ENCODE measurements at regions not wholly inside any gene's neighbourhood (a gene's known extent, or its start where the extent isn't known, plus 50 kb on each side); places are given as distances from the start of the nearest gene placed in this dataset.

DNA sequence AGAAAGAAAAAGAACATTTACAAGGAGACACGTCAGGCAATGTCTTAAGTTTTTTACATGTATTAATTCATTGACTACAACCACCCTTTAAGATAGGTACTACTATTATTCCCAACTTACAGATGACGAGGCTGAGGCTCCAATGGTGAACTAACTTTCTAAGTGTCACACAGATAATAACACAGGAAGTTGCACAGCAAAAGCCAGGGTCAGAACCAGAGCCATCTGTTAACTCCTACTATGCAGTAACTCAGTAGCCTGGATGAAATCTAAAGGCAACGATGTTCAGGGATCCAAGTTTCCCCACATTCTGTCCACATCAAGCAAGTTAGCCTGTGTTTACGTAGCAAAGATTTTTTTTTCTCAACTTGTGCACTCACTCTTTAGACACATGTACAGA is 371.7 kb downstream of the PTPRC start:
- Histone ChIP-seq H3K9me2 (ENCODE audit: insufficient read depth, low read length) (no peaks in the 10 kb centered on the region), H3K9me3 (ENCODE audit: low read length) (no peaks in the 10 kb centered on the region), H3K27me3 (ENCODE audit: insufficient read depth, low read depth, low read length) (no peaks in the 10 kb centered on the region), H3F3A (ENCODE audit: insufficient read depth, low read length, poor library complexity, severe bottlenecking) (no peaks in the 10 kb centered on the region), H3K4me2 (ENCODE audit: low read length) (no peak overlapping the region), H4K20me1 (ENCODE audit: insufficient read depth) (no peaks in the 10 kb centered on the region), H3K4me3 (ENCODE audit: low read length) (no peak overlapping the region), H3K79me2 (replicated peaks; ENCODE audit: insufficient read depth, low read length) (no peaks in the 10 kb centered on the region), H3K36me3 (ENCODE audit: insufficient read depth, low read length) (no peaks in the 10 kb centered on the region), H2AFZ (ENCODE audit: low read depth, low read length) (no peak overlapping the region), H3K9ac (ENCODE audit: low read length) (no peak overlapping the region), H3K27ac (ENCODE audit: low read length) (no peak overlapping the region)
- no peak for TF ChIP-seq EP300 (conservative IDR thresholded peaks at IDR 0.05; ENCODE audit: poor library complexity, severe bottlenecking)
- no peak for TF ChIP-seq RAD21 (conservative IDR thresholded peaks at IDR 0.05)
- TF ChIP-seq, protein P1, sequence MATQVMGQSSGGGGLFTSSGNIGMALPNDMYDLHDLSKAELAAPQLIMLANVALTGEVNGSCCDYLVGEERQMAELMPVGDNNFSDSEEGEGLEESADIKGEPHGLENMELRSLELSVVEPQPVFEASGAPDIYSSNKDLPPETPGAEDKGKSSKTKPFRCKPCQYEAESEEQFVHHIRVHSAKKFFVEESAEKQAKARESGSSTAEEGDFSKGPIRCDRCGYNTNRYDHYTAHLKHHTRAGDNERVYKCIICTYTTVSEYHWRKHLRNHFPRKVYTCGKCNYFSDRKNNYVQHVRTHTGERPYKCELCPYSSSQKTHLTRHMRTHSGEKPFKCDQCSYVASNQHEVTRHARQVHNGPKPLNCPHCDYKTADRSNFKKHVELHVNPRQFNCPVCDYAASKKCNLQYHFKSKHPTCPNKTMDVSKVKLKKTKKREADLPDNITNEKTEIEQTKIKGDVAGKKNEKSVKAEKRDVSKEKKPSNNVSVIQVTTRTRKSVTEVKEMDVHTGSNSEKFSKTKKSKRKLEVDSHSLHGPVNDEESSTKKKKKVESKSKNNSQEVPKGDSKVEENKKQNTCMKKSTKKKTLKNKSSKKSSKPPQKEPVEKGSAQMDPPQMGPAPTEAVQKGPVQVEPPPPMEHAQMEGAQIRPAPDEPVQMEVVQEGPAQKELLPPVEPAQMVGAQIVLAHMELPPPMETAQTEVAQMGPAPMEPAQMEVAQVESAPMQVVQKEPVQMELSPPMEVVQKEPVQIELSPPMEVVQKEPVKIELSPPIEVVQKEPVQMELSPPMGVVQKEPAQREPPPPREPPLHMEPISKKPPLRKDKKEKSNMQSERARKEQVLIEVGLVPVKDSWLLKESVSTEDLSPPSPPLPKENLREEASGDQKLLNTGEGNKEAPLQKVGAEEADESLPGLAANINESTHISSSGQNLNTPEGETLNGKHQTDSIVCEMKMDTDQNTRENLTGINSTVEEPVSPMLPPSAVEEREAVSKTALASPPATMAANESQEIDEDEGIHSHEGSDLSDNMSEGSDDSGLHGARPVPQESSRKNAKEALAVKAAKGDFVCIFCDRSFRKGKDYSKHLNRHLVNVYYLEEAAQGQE (IDR thresholded peaks at IDR 0.05; ENCODE audit: borderline replicate concordance): no peak
- TF ChIP-seq MXI1 (conservative IDR thresholded peaks at IDR 0.05; ENCODE audit: poor library complexity, severe bottlenecking): no peak
- no peak for TF ChIP-seq TAF1 (IDR thresholded peaks at IDR 0.05; ENCODE audit: low read depth)
- TF ChIP-seq, protein P2, sequence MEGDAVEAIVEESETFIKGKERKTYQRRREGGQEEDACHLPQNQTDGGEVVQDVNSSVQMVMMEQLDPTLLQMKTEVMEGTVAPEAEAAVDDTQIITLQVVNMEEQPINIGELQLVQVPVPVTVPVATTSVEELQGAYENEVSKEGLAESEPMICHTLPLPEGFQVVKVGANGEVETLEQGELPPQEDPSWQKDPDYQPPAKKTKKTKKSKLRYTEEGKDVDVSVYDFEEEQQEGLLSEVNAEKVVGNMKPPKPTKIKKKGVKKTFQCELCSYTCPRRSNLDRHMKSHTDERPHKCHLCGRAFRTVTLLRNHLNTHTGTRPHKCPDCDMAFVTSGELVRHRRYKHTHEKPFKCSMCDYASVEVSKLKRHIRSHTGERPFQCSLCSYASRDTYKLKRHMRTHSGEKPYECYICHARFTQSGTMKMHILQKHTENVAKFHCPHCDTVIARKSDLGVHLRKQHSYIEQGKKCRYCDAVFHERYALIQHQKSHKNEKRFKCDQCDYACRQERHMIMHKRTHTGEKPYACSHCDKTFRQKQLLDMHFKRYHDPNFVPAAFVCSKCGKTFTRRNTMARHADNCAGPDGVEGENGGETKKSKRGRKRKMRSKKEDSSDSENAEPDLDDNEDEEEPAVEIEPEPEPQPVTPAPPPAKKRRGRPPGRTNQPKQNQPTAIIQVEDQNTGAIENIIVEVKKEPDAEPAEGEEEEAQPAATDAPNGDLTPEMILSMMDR (IDR thresholded peaks at IDR 0.05; ENCODE audit: poor library complexity, severe bottlenecking): no peak
- no peak for TF ChIP-seq EZH2 (IDR thresholded peaks at IDR 0.05; ENCODE audit: borderline replicate concordance, insufficient read depth, low read length, poor library complexity, severe bottlenecking)
- TF ChIP-seq SMC3 (conservative IDR thresholded peaks at IDR 0.05; ENCODE audit: poor library complexity): no peak
- no peak for TF ChIP-seq POLR2AphosphoS5 (IDR thresholded peaks at IDR 0.05)

DNA sequence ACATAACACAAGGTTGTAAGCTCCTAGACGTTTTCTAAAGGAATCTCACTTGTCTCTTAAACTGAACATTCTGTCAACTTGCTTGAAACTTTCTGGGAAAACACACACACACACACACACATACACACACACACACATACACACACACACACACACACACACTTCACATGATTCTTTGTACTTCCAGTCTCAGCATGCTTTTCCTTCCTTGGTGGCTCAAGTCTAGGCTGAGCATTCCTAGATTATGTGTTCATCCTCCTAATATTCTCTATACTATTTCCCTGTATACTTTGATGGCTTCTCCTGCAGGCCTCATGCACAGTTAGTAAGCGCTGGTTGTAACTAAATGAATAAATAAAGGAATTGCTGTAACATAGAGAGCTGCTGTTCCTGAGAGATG is 372.1 kb downstream of the PTPRC start:
- Histone ChIP-seq H3K27ac (ENCODE audit: low read length) (no peak overlapping the region), H2AFZ (ENCODE audit: low read depth, low read length) (no peak overlapping the region), H3K4me2 (ENCODE audit: low read length) (no peak overlapping the region), H3K36me3 (ENCODE audit: insufficient read depth, low read length) (no peaks in the 10 kb centered on the region), H3K9ac (ENCODE audit: low read length) (no peak overlapping the region), H3K79me2 (replicated peaks; ENCODE audit: insufficient read depth, low read length) (no peaks in the 10 kb centered on the region), H4K20me1 (ENCODE audit: insufficient read depth) (no peaks in the 10 kb centered on the region), H3K4me3 (ENCODE audit: low read length) (no peak overlapping the region), H3K9me3 (ENCODE audit: low read length) (no peaks in the 10 kb centered on the region), H3F3A (ENCODE audit: insufficient read depth, low read length, poor library complexity, severe bottlenecking) (no peaks in the 10 kb centered on the region), H3K9me2 (ENCODE audit: insufficient read depth, low read length) (no peaks in the 10 kb centered on the region), H3K27me3 (ENCODE audit: insufficient read depth, low read depth, low read length) (no peaks in the 10 kb centered on the region)
- TF ChIP-seq, protein P1 (IDR thresholded peaks at IDR 0.05; ENCODE audit: borderline replicate concordance): no peak
- TF ChIP-seq EZH2 (IDR thresholded peaks at IDR 0.05; ENCODE audit: borderline replicate concordance, insufficient read depth, low read length, poor library complexity, severe bottlenecking) (no peak), TAF1 (IDR thresholded peaks at IDR 0.05; ENCODE audit: low read depth) (no peak), RAD21 (conservative IDR thresholded peaks at IDR 0.05) (no peak), MXI1 (conservative IDR thresholded peaks at IDR 0.05; ENCODE audit: poor library complexity, severe bottlenecking) (no peak), SMC3 (conservative IDR thresholded peaks at IDR 0.05; ENCODE audit: poor library complexity) (no peak)
- TF ChIP-seq, protein P2 (IDR thresholded peaks at IDR 0.05; ENCODE audit: poor library complexity, severe bottlenecking): no peak

Measured in neural cell (in vitro differentiated cells).